ENCODE measurements at regions not wholly inside any gene's neighbourhood (a gene's known extent, or its start where the extent isn't known, plus 50 kb on each side); places are given as distances from the start of the nearest gene placed in this dataset.

- DNase-seq, result no peak
Observed at GRCh38 chr17:77434136-77435114, 293.7 kb downstream of the SEC14L1 start.

- DNase-seq, result peak; percentile 71
Observed at GRCh38 chr17:77435272-77436057, 294.7 kb downstream of the SEC14L1 start.

- no peak for DNase-seq
Observed at GRCh38 chr17:77436058-77436442, 295.3 kb downstream of the SEC14L1 start.

DNA sequence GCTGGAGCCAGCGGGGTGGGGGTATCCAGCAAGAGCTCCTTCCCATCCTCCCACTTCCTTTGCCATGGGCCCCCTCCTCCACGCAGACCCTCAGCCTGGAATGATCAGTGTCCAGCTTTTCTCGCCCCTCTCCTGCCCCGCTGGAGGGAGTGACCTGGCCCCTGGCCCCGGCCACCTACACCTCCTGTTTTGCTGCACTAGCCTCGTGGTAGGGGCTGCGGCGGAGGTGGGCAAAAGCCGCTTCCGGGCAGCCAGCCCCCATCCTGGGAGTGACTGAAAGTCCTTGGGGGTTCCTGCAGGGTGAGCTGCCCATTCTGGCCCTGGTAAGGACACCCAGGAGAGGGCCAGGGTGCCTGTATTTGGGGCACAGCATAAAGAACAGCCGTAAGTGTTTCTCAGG lies 295.7 kb downstream of the SEC14L1 start:
- DNase-seq, result no peak

GRCh38 chr17:77437017-77437416 lies 296.2 kb downstream of the SEC14L1 start:
- peak; percentile 73 for DNase-seq

DNA sequence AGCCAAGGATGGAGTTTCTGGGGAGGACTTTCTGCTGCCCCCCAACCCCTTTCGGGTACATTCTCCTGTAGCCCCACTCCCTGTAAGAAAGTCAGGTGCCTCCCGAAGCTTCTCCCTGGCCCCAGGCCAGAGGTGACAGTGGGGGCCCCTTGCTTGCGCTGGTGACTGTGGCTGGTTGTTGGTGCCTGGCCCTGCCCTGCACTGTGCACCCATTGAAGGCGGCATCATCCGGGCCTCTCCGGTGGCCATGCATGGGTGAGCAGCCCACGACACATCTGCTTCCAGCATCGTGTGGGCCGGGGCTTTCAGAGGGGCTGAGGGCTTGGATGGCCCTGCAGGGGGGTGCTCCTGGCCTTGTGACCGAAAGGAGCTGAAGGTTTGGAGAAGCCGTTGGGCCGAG lies 297.0 kb downstream of the SEC14L1 start:
- DNase-seq, result no peak

GRCh38 chr17:77438241-77439188 lies 297.7 kb downstream of the SEC14L1 start:
- DNase-seq, result no peak

DNA sequence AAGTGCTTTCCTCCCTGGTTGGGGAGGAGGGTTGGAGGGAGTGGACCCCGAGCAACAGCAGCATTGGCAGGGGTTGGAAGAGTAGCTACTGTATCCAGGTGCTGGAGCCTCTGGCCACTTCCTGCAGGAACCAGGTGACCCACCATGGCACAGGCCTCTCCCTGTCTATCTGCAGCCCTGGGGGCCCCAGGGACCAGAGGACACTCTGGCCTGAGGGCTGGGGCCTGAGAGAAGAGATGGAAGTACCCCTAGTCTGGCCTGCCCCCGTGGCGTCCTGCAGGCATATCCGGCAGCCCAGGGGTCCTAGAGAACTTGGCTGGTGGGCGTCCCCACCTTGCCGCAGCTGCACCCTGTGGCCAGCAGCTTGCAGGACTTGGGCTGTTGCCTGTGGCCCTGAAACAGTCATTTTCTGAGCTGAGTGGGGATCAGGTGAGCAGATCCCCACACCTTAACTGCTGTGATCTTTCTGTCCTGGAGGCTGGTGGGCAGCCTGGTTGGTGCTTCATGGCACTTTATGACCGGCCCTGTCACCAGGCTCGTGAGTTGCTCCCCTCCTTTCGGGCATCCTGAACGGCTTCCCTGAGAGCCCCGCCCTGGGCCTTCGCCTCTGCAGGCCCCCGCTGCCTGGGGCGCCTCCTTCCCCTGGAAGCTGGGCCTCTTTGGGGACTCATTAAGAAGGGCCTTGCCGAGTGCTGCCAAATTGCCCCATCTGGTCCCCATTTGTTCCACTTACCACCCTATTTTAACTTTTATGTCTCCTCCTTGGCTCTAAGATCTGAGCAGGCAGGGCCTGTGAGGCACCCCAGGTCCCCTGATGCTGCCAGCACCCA lies 298.6 kb downstream of the SEC14L1 start:
- DNase-seq, result peak; percentile 74

GRCh38 chr17:77440560-77440981 lies 299.8 kb downstream of the SEC14L1 start:
- peak; percentile 73 for DNase-seq

- peak; percentile 92 for DNase-seq
Observed at GRCh38 chr17:77441130-77441920, 300.6 kb downstream of the SEC14L1 start.

DNA sequence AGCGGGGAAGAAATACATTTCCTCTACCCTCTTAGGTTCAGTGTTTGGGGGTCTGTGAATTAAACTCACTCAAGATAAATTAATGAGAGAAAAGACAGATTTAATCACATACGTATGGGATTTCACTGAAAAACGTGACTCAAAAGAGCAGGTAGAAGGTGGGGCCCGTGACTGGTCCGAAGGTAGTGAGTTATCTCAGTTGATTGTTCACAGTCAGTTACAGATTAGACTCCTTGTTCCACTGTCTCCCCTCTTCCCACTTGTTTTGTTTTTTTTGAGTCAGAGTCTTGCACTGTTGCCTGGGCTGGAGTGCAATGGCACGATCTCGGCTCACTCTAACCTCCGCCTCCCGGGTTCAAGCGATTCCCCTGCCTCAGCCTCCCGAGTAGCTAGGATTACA lies 301.2 kb downstream of the SEC14L1 start:
- DNase-seq, result peak; percentile 85

GRCh38 chr17:77442976-77443747 lies 302.4 kb downstream of the SEC14L1 start:
- DNase-seq, result no peak

DNA sequence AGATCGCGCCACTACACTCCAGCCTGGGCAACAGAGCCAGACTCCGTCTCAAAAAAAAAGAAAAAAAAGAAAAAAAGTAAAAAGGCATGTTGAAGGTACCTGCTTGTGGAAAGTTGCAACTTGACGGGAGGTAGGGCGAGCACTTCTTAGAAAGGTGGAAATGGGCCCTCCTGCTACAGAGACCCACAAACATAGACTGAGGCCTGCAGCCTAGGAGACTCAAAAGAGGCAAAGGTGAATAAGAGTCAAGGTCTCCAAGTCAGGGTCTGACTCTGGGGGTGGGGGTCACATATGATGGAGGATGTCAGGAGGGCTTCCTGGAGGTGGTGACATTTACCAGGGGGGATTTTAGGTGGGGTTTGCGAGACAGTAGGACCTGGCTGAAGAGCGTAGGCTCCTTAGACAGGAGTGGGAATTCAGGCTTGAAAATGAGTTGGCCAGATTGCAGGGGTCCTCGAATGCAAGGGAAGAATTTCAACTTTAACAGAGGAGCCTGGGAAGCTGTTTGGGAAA lies 303.0 kb downstream of the SEC14L1 start:
- DNase-seq, result no peak

- peak; percentile 70 for DNase-seq
Observed at GRCh38 chr17:77444628-77444983, 303.8 kb downstream of the SEC14L1 start.

DNA sequence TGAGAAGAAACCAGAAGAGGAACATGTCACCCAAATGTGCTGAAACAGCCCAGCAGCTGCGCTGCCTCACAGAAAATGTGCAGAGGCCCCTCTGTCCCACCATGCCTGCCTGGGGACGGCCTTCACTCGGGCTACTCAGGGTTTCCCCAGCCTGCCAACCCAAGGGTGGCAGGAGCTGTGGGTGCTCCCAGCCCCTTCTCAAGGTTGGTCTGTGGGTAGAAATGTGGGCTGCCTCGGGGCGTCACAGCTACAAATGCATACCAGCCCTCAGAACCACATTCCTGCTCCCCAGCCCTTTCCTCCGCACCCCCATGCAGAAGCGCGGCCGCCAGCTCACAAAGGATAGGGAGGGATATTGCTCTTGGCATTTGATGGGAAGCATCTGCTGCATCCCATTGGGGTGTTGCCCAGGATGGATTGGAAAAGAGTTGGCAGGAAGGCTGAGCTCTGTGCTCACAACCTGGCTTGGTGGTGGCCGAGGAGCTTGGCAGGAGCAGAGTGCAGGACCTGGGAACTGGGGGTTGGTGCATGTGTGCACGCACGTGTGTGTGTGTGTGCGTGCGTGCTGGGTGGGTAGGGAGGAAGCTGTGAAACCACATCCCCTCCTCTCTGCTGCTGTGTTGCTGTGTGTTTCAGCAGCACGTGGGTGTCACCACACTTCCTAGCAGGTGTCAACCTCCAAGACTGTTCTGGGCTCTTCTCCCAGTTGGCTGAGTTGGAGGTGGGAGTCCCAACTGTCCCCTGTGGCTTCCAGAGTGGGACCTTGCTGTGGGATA lies 304.4 kb downstream of the SEC14L1 start:
- DNase-seq, result peak; percentile 92

DNA sequence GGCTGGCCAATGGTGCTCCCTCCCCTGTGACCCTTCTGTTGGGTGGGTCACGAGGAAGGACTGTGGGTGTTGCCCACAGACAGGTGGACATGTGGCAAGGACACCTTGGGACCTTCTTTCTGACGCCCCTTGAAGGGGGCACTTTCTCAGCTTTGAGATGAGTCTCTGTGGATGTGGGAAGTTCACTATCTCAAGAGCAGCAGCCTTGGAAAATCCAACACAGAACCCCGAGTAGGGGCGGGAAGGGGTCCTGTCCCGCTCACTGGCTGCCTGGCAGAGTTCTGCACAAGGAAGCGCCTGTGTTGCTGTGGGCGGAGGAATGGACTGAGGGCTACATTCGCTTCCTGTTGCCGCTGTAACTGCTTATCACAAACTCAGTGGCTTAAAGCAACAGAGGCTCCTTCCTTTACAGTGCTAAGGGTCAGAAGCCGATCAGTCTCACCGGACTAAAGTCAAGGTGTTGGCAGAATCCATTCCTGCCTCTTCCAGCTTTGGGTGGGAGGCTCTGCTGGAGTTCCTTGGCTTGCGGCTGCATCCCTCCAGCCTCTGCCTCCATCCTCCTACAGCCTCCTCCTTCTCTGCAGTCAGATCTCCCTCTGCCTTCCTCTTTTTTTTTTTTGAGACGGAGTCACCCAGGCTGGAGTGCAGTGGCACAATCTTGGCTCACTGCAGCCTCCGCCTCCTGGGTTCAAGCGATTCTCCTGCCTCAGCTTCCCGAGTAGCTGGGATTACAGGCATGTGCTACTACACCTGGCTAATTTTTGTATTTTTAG lies 305.2 kb downstream of the SEC14L1 start:
- peak; percentile 87 for DNase-seq

- no peak for DNase-seq
Observed at GRCh38 chr17:77446940-77447634, 306.3 kb downstream of the SEC14L1 start.
